NCI-H1930 (cell line): ENCODE measurements at regions not wholly inside any gene's neighbourhood (a gene's known extent, or its start where the extent isn't known, plus 50 kb on each side); places are given as distances from the start of the nearest gene placed in this dataset.

ENCODE experiments used
- DNase-seq, 2 experiments: peaks; one replicate each; lab custom pipeline; 2025; lab: John Stamatoyannopoulos, UW

GRCh38 chr15:38046257-38047051, 112.0 kb downstream of the TMCO5A start:
- DNase-seq = no peak

GRCh38 chr15:38048001-38048455, 113.6 kb downstream of the TMCO5A start:
- no peak for DNase-seq

GRCh38 chr15:38049891-38050290, 115.5 kb downstream of the TMCO5A start:
- DNase-seq = no peak

GRCh38 chr15:38050529-38051448, 116.3 kb downstream of the TMCO5A start:
- DNase-seq = no peak

GRCh38 chr15:38053205-38053604, 118.8 kb downstream of the TMCO5A start:
- DNase-seq = no peak

GRCh38 chr15:38053776-38054175, 119.3 kb downstream of the TMCO5A start:
- DNase-seq = no peak

- DNase-seq = no peak
Measured at GRCh38 chr15:38054488-38054887, 120.0 kb downstream of the TMCO5A start.

GRCh38 chr15:38058596-38059075, 124.2 kb downstream of the TMCO5A start:
- DNase-seq = no peak

- no peak for DNase-seq
Measured at GRCh38 chr15:38059665-38060064, 125.2 kb downstream of the TMCO5A start.

GRCh38 chr15:38061856-38062649, 127.6 kb downstream of the TMCO5A start:
- DNase-seq = no peak

GRCh38 chr15:38062696-38063095, 128.3 kb downstream of the TMCO5A start:
- DNase-seq = no peak

GRCh38 chr15:38065721-38066345, 131.4 kb downstream of the TMCO5A start:
- no peak for DNase-seq

- no peak for DNase-seq
Measured at GRCh38 chr15:38066612-38067011, 132.2 kb downstream of the TMCO5A start.

- DNase-seq = no peak
Measured at GRCh38 chr15:38068626-38069391, 134.4 kb downstream of the TMCO5A start.

- no peak for DNase-seq
Measured at GRCh38 chr15:38069511-38070011, 135.1 kb downstream of the TMCO5A start.

GRCh38 chr15:38070778-38071177, 136.3 kb downstream of the TMCO5A start:
- no peak for DNase-seq

- no peak for DNase-seq
Measured at GRCh38 chr15:38071211-38071972, 137.0 kb downstream of the TMCO5A start.

GRCh38 chr15:38072007-38072347, 137.5 kb downstream of the TMCO5A start:
- DNase-seq = no peak

- DNase-seq = peak; percentile 28 to 34
Measured at GRCh38 chr15:38072348-38073177, 138.1 kb downstream of the TMCO5A start.
